Natural killer cell (primary cell): ENCODE measurements at regions not wholly inside any gene's neighbourhood (a gene's known extent, or its start where the extent isn't known, plus 50 kb on each side); places are given as distances from the start of the nearest gene placed in this dataset.

Experiments
- ATAC-seq, 3 donors: fragments of 150-1000 bp in 2 of 3; fragments of 200-7000 bp in 1 of 3; cut with Tn5 transposase; 1 replicate in 1 of 3; 2 replicates in 2 of 3; pipeline ENCODE4 v1.10.0; 2021; ENCODE audit warnings: mild to moderate bottlenecking in 2 of 3, moderate library complexity in 2 of 3
- DNase-seq, 2 donors: peaks; one replicate each; pipeline versions ENCODE4 v3.0.0 to v3.0.0-alpha.2; 2013 to 2021; ENCODE audit warnings: mixed read lengths in 1 of 2
- H3K27ac ChIP-seq: one replicate; pipeline ENCODE4 v1.5.1; 2013; ENCODE audit warnings: mild to moderate bottlenecking, low read length
- H3K27me3 ChIP-seq: one replicate; pipeline ENCODE4 v1.6.1; 2013; ENCODE audit warnings: low read length; ENCODE audit not compliant: control insufficient read depth, insufficient read depth
- H3K36me3 ChIP-seq: one replicate; pipeline ENCODE4 v1.6.1; 2013; ENCODE audit warnings: low read length; ENCODE audit not compliant: control insufficient read depth, insufficient read depth
- H3K4me1 ChIP-seq: one replicate; pipeline ENCODE4 v1.6.1; 2013; ENCODE audit warnings: low read length; ENCODE audit not compliant: control insufficient read depth, insufficient read depth
- H3K4me3 ChIP-seq: one replicate; pipeline ENCODE4 v1.5.1; 2013; ENCODE audit warnings: low read length
- H3K9me3 ChIP-seq: one replicate; pipeline ENCODE4 v1.6.1; 2013; ENCODE audit warnings: low read length; ENCODE audit not compliant: control insufficient read depth, insufficient read depth
- H3K27ac Mint-ChIP-seq, 2 donors: one replicate each; pipeline ENCODE4 v1.8.0; 2022; ENCODE audit warnings: mild to moderate bottlenecking in 2 of 2, mixed read lengths in 2 of 2, moderate library complexity in 1 of 2
- H3K27me3 Mint-ChIP-seq, 2 donors: one replicate each; pipeline ENCODE4 v1.8.0; 2022; ENCODE audit warnings: low read depth in 2 of 2, mixed read lengths in 2 of 2
- H3K36me3 Mint-ChIP-seq: one replicate; pipeline ENCODE4 v1.8.0; 2022; ENCODE audit warnings: mixed read lengths
- H3K4me1 Mint-ChIP-seq, 2 donors: one replicate each; pipeline ENCODE4 v1.8.0; 2022; ENCODE audit warnings: mixed read lengths in 2 of 2
- H3K4me3 Mint-ChIP-seq: one replicate; pipeline ENCODE4 v1.8.0; 2022; ENCODE audit warnings: mild to moderate bottlenecking, moderate library complexity, mixed read lengths
- H3K9me3 Mint-ChIP-seq, 2 donors: one replicate each; pipeline ENCODE4 v1.8.0; 2022; ENCODE audit warnings: mixed read lengths in 2 of 2
- WGBS: methylation state at CpG from one replicate; pipeline ENCODE4 v1.1.7; 2013; ENCODE audit warnings: missing lambda C conversion rate; ENCODE audit not compliant: insufficient coverage; 5-methylcytosine and 5-hydroxymethylcytosine counted together
- intact Hi-C: fragments of 100-400 bp; cut with micrococcal nuclease; formaldehyde crosslinking; loops from one replicate; pipeline ENCODE4 v1.14.2; 2022
- TF ChIP-seq, protein P1 (sequence below): fragments of 200-600 bp; IDR thresholded peaks from one replicate; pipeline ENCODE4 v1.8.0; 2022; ENCODE audit warnings: antibody characterized with exemption

DNA sequence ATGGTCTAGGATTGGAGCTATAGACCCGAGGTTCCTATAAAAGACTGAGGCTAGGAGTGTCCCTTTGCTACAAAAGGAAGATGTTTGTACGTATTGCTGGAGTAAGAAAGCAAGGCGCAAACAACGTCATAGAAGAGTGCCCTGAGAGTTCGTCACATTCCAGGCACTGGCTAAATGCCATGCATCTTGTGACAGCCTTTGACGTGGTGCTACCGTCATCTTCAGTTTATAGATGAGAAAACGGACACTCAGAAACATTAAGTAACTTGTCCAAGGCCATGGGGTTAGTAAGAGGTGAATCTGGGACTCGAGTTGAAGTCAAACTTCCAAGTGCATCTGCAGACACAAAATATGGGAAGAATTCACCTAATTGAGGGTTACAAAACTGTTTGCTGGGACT is 104.2 kb upstream of the SLC45A1 start:
- Mint-ChIP-seq H3K36me3 (no peaks in the 10 kb centered on the region), H3K4me3 (no peak overlapping the region), H3K27ac (no peak overlapping the region), H3K27me3 (peaks cover 35 to 43% of the 10 kb centered on the region in 2 donors), H3K4me1 (peaks cover 12 to 33% of the 10 kb centered on the region in 2 donors), H3K9me3 (no peaks in the 10 kb centered on the region)
- H3K9me3 ChIP-seq = no peaks in the 10 kb centered on the region
- H3K4me3 ChIP-seq = no peak overlapping the region
- H3K36me3 ChIP-seq = no peaks in the 10 kb centered on the region
- DNase-seq (no peak), ATAC-seq (no peak)
- TF ChIP-seq, protein P1, sequence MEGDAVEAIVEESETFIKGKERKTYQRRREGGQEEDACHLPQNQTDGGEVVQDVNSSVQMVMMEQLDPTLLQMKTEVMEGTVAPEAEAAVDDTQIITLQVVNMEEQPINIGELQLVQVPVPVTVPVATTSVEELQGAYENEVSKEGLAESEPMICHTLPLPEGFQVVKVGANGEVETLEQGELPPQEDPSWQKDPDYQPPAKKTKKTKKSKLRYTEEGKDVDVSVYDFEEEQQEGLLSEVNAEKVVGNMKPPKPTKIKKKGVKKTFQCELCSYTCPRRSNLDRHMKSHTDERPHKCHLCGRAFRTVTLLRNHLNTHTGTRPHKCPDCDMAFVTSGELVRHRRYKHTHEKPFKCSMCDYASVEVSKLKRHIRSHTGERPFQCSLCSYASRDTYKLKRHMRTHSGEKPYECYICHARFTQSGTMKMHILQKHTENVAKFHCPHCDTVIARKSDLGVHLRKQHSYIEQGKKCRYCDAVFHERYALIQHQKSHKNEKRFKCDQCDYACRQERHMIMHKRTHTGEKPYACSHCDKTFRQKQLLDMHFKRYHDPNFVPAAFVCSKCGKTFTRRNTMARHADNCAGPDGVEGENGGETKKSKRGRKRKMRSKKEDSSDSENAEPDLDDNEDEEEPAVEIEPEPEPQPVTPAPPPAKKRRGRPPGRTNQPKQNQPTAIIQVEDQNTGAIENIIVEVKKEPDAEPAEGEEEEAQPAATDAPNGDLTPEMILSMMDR = no peak
- WGBS = 76% methylated on average over 9 of the region's 9 CpGs
- H3K4me1 ChIP-seq = peaks cover 20% of the 10 kb centered on the region
- H3K27me3 ChIP-seq = peaks cover 7% of the 10 kb centered on the region
- H3K27ac ChIP-seq = no peak overlapping the region
- intact Hi-C loops = loop anchor here (10.0 kb wide), 1 partner anchor 99 kb away; no protein-coding TSS in a partner anchor

DNA sequence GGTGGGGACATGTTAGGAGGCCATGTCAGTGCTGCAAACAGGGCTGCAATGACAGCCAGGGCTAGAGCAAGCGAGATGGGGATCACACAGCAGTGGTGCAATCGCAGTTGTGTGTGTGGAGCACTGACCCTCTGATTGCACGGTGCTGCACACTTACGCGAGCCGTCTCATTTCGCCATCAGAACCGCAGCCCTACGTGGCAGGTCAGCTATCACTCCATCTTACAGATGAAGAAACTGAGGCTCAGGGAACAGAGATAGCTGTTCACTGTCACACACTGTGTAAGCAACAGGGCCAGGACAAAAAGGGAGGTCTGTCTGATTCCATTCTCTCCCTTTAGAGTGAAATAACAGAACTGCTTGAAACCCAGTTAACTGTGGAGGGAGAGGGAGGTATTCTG is 104.8 kb upstream of the SLC45A1 start:
- no peak overlapping the region for H3K27ac Mint-ChIP-seq
- no peak overlapping the region for H3K27ac ChIP-seq
- no peaks in the 10 kb centered on the region for H3K36me3 ChIP-seq
- peaks cover 12 to 29% of the 10 kb centered on the region in 2 donors for H3K4me1 Mint-ChIP-seq
- H3K4me3 ChIP-seq = no peak overlapping the region
- WGBS = 95% methylated on average over 9 of the region's 9 CpGs
- H3K9me3 Mint-ChIP-seq = no peaks in the 10 kb centered on the region
- no peak for DNase-seq
- TF ChIP-seq, protein P1 = no peak
- H3K9me3 ChIP-seq = no peaks in the 10 kb centered on the region
- H3K36me3 Mint-ChIP-seq = no peaks in the 10 kb centered on the region
- peaks cover 7% of the 10 kb centered on the region for H3K27me3 ChIP-seq
- ATAC-seq = no peak
- intact Hi-C loops = loop anchor here (10.0 kb wide), 1 partner anchor 98 kb away; no protein-coding TSS in a partner anchor
- peaks cover 15% of the 10 kb centered on the region for H3K4me1 ChIP-seq
- H3K4me3 Mint-ChIP-seq = no peak overlapping the region
- peaks cover 35 to 43% of the 10 kb centered on the region in 2 donors for H3K27me3 Mint-ChIP-seq

DNA sequence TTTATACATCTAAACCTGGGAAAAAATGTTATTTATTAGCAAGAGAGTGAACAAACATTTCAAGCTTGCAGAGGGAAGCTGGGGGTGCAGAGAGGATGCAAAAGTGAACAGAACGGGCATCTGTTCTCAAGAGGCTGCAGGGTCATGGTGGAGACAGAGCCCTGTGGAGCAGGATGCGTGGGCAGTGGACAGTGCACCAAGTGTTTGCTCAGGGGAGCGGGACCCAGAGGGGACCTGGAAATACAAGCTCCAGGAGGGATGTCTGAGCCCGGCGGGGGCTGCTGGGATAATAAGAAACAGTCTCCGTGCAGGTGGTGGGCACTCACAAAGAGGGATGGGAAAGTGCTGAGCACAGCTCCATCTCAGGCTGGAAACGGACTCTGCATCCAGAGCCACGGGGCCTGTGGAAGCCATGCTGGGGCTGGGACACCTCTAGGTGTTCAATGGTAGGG is 105.3 kb upstream of the SLC45A1 start:
- H3K4me1 ChIP-seq = peaks cover 9% of the 10 kb centered on the region
- Mint-ChIP-seq H3K4me3 (no peak overlapping the region), H3K4me1 (peaks cover 12 to 23% of the 10 kb centered on the region in 2 donors), H3K36me3 (no peaks in the 10 kb centered on the region), H3K27me3 (peaks cover 32 to 43% of the 10 kb centered on the region in 2 donors), H3K9me3 (no peaks in the 10 kb centered on the region), H3K27ac (no peak overlapping the region)
- intact Hi-C loops = loop anchor here (10.0 kb wide), 1 partner anchor 98 kb away; no protein-coding TSS in a partner anchor
- no peak overlapping the region for H3K4me3 ChIP-seq
- DNase-seq (no peak), ATAC-seq (no peak)
- H3K9me3 ChIP-seq = no peaks in the 10 kb centered on the region
- H3K27ac ChIP-seq = no peak overlapping the region
- TF ChIP-seq, protein P1 = no peak
- no peaks in the 10 kb centered on the region for H3K36me3 ChIP-seq
- WGBS = 88% methylated on average over 8 of the region's 8 CpGs
- peaks cover 6% of the 10 kb centered on the region for H3K27me3 ChIP-seq
